ENCODE measurements at regions not wholly inside any gene's neighbourhood (a gene's known extent, or its start where the extent isn't known, plus 50 kb on each side); places are given as distances from the start of the nearest gene placed in this dataset.

GRCh38 chr6:137690721-137691120 is 176.3 kb upstream of the TNFAIP3 start:
- TF ChIP-seq MAX (IDR thresholded peaks at IDR 0.05) (no peak), REST (IDR thresholded peaks at IDR 0.05) (no peak), CTCF (IDR thresholded peaks at IDR 0.05; ENCODE audit: low read depth, low read length, missing input control) (no peak), GABPA (IDR thresholded peaks at IDR 0.05 in 1 of 2, conservative IDR thresholded peaks at IDR 0.05 in 1 of 2) (no peak), NR2F2 (IDR thresholded peaks at IDR 0.05) (no peak), ATF3 (IDR thresholded peaks at IDR 0.05) (no peak)
